ENCODE measurements at regions not wholly inside any gene's neighbourhood (a gene's known extent, or its start where the extent isn't known, plus 50 kb on each side); places are given as distances from the start of the nearest gene placed in this dataset.

- TF ChIP-seq ZNF462 (CRISPR knock-in tag; IDR thresholded peaks at IDR 0.05) (no peak), CTCF (conservative IDR thresholded peaks at IDR 0.05; ENCODE audit: low read depth in 2 of 2) (no peak), NANOG (IDR thresholded peaks at IDR 0.05; ENCODE audit: borderline replicate concordance) (no peak), STAT1 (IDR thresholded peaks at IDR 0.05; ENCODE audit: unreplicated experiment) (no peak), JUNB (IDR thresholded peaks at IDR 0.05; ENCODE audit: unreplicated experiment) (no peak), CREB1 (CRISPR knock-in tag; IDR thresholded peaks at IDR 0.05; ENCODE audit: low read depth) (no peak), ZNF114 (CRISPR knock-in tag; IDR thresholded peaks at IDR 0.05) (no peak), POLR2AphosphoS5 (IDR thresholded peaks at IDR 0.05; ENCODE audit: low read depth) (no peak)
Measured at GRCh38 chr2:17336458-17336857, 181.8 kb downstream of the RAD51AP2 start (continued).

- Mint-ChIP-seq H3K9me3 (0 out of 3 replicates have a peak, but pooled peaks cover 2% of the 10 kb centered on the region), H3K4me1 (no peaks in the 10 kb centered on the region), H3K27me3 (ENCODE audit: insufficient read depth, low read depth, poor library complexity) (peaks cover 2% of the 10 kb centered on the region), H3K27ac (no peak overlapping the region), H3K4me3 (no peak overlapping the region), H3K36me3 (ENCODE audit: low read depth) (no peaks in the 10 kb centered on the region)
- DNase-seq (ENCODE audit: low spot score), result no peak
- H3K4me1 ChIP-seq (ENCODE audit: insufficient read depth), result peaks cover 10% of the 10 kb centered on the region
- no peak overlapping the region for H3K4me3 ChIP-seq
- H3K27ac ChIP-seq (ENCODE audit: low read depth), result no peak overlapping the region
- no peaks in the 10 kb centered on the region for H3K27me3 ChIP-seq (ENCODE audit: insufficient read depth)
- no peaks in the 10 kb centered on the region for H4K20me1 ChIP-seq (replicated peaks; ENCODE audit: insufficient read depth)
- H3K36me3 ChIP-seq (ENCODE audit: insufficient read depth), result no peaks in the 10 kb centered on the region
- no peak for ATAC-seq
- peaks cover 9% of the 10 kb centered on the region; the same call in 1 of the 2 replicates for H3K9me2 ChIP-seq (ENCODE audit: insufficient read depth)
- no peaks in the 10 kb centered on the region for H3F3A ChIP-seq (replicated peaks; ENCODE audit: low read depth)
- H3K79me2 ChIP-seq (replicated peaks; ENCODE audit: insufficient read depth), result no peaks in the 10 kb centered on the region
- no peak overlapping the region for H2AFZ ChIP-seq
- H3K4me2 ChIP-seq, result no peak overlapping the region
- TF ChIP-seq STAT1 (IDR thresholded peaks at IDR 0.05; ENCODE audit: unreplicated experiment), result no peak
- TF ChIP-seq JUNB (IDR thresholded peaks at IDR 0.05; ENCODE audit: unreplicated experiment), result no peak
- no peak for TF ChIP-seq CTCF (conservative IDR thresholded peaks at IDR 0.05; ENCODE audit: low read depth in 2 of 2)
- no peak for TF ChIP-seq EZH2 (IDR thresholded peaks at IDR 0.05; ENCODE audit: low read depth, unreplicated experiment)
- TF ChIP-seq REST (IDR thresholded peaks at IDR 0.05; ENCODE audit: unreplicated experiment), result no peak
- no peak for TF ChIP-seq EZH2phosphoT487 (IDR thresholded peaks at IDR 0.05; ENCODE audit: unreplicated experiment)
- no peak for TF ChIP-seq POLR2AphosphoS5 (IDR thresholded peaks at IDR 0.05; ENCODE audit: low read depth)
- TF ChIP-seq ZNF331 (CRISPR knock-in tag; IDR thresholded peaks at IDR 0.05; ENCODE audit: low read depth), result no peak
Measured at GRCh38 chr2:17334300-17334699, 183.9 kb downstream of the RAD51AP2 start.

Data from GM23338 (cell line).